ENCODE measurements at regions not wholly inside any gene's neighbourhood (a gene's known extent, or its start where the extent isn't known, plus 50 kb on each side); places are given as distances from the start of the nearest gene placed in this dataset.
"Not testable (repeated sequence)": the region's sequence is repeated elsewhere in the genome, so short reads cannot be mapped to it uniquely, and the experiment has no call there.

DNA sequence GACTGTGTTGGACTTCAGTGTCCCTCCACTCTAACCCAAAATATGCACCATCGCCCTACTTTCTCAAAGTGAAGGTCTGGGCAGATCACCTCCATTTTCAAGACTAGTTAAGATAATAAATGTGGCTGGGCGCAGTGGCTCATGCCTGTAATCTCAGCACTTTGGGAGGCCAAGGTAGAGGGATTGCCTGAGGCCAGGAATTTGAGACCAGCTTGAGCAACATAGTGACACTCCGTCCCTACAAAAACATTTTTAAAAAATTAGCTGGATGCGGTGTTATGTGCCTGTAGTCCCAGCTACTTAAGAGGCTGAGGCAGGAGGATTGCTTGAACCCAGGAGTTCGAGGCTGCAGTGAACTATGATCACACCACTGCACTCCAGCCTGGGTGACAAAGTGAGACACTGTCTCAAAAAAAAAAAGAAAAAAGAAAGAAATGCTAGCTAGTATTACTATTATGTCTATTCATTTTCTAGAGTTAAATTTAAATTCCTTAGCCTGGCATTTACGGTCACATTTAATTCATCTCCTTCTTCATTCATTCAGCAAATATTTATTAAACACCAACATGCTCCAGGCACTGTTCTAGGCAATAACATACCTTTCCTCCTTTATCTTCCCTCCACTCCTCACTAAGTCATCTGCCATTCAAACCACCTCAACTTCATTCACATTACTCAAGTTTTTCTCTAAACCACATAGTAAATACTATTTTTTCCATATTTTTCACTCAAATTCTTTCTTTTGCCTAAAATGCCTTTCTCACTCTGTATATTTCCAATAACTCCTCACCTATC lies 96.1 kb upstream of the XYLT1 start:
- no peak for DNase-seq (ENCODE audit: low read depth in 4 of 4, low spot score in 2 of 4)

DNA sequence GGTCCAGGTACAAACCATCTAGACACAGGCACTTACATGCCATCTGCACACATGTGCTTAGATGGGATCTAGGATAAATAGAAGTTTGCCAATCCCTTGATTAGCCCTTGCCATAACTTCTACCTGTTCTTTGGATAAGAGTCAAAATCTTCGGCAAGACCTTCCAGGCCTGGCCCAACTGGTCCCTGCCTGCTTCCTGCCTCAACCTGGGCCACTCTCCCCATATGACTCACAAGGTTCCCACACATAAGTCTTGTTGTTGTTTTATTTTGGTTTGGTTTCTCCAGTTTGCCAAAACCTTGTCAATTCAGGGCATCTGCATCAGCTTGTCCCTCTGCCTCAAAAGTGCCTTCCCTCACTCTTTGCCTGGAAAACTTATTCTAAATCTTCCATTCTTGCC lies 95.3 kb upstream of the XYLT1 start:
- DNase-seq (ENCODE audit: low read depth in 4 of 4, low spot score in 2 of 4), result no peak

DNA sequence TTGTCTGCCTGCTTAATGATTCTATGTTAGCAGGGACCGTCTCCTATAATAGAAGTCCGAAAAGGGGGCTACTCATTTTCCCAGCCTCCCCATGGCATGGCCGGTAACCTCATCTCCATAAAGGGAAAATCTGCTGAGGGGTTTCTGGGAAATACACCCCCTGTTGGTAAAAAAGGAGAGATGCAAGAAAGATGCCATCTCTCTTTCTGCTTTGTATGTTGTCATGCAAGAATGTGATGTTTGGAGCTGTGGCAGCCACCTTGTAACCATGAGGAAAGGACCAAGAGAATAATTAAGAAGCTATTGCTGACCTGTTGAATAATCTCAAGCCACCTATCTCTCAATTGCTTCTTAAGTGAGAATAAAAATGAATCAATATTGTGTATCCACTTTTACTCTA lies 94.8 kb upstream of the XYLT1 start:
- DNase-seq (ENCODE audit: low read depth in 4 of 4, low spot score in 2 of 4), result no peak

DNA sequence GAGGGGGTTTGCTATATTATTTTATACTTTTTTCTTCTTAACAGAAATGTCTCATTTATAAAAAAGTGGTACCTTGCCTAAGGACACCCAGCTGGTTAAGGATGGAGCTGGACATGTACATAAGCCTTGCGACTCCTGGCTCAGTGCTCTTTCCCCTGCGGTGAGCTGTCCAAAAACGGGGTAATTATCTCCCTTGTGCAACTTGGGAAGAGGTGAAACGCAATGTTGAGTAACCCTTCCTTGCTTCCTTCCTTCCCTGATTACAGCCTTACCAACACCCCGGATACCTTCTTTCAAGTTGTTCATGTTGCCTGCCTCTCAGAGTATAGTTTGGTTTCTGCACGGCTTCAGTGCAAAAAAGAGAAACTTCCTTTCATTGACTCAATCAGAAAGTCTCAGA lies 94.1 kb upstream of the XYLT1 start:
- DNase-seq (ENCODE audit: low read depth in 4 of 4, low spot score in 2 of 4), result no peak

DNA sequence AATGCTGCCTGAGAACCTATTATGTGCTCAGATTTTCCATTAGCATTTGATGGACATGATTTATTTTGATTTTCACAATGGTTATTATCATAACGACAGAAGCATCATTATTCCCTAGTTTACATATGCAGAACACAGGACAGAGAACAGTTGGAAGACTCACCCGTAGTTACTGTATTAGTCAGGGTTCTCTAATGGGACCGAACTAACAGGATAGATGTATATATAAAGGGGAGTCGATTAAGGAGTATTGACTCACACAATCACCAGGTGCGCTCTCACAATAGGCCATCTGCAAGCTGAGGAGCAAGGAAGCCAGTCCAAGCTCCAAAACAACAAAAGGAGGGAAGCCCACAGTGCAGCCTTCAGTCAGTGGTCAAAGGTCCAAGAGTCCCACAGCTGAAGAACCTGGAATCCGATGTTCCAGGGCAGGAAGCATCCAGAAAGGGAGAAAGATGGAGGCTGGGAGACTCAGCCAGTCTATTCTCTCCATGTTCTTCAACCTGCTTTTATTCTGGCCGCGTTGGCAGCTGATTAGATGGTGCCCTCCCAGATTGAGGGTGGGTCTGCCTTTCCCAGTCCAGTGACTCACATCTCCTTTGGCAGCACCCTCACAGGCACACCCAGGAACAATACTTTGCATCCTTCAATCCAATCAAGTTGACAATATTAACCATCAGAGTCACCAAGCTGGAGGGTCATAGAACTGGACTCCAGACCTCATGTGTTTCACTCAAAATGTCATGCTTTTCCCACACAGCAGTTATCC lies 92.7 kb upstream of the XYLT1 start:
- no peak for DNase-seq (ENCODE audit: low read depth in 4 of 4, low spot score in 2 of 4)

DNA sequence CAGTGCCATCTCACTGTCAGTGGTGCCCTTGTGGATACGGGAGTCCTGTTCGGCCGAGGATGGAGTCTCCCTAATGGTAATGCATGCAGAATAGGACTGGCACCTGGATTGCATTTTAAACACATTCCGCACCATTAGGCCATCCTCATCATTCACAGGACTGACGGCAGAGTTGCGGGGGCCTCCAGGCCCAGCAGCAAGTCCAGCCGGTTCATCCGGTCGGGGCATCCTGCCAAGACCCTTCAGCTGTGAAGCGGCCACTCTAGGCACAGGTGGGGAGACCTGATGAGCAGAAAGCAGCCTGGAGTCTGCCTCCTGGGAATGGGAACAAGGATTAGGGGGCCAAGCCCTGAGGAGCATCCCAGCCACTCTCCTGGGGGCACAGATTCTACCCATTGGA lies 90.3 kb upstream of the XYLT1 start:
- DNase-seq (ENCODE audit: low read depth in 4 of 4, low spot score in 2 of 4), result no peak

DNA sequence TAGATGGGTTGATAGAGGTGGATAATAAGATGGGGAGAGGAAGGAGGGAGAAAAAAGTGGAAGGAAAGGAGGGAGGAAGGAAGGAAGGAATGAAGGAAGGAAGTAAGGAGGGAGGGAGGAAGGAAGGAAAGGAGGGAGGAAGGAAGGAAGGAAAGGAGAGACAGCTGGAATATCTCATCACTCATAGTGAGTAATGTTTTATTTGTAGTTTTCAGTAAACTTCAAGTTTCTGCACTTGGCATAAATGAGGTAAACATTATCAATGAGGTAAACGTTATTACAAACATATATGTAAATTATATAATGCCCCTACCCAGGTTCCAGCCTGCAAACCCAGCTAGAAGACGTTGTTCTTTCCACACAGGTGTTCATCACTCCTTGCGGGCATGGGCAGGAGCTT lies 89.8 kb upstream of the XYLT1 start:
- no peak for DNase-seq (ENCODE audit: low read depth in 4 of 4, low spot score in 2 of 4)

DNA sequence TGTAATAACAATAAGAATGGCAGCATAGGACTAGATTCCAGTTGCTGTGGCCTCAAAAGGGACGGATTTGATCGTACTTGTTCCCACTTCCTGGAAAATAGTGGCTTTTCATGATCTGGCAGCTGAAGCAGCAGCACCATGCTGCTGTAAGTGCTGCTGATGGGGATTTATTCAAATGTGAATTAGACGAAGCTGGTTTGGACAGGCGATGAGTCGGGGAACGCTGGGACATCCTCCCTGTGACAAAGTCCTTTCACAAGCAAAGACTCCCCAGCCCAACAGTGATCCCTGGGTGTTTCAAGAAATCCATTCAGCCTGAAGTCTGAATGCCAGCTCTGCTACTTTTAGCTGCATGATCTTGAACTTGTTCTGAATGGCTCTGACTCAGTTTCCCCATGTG lies 88.6 kb upstream of the XYLT1 start:
- no peak for DNase-seq (ENCODE audit: low read depth in 4 of 4, low spot score in 2 of 4)

DNA sequence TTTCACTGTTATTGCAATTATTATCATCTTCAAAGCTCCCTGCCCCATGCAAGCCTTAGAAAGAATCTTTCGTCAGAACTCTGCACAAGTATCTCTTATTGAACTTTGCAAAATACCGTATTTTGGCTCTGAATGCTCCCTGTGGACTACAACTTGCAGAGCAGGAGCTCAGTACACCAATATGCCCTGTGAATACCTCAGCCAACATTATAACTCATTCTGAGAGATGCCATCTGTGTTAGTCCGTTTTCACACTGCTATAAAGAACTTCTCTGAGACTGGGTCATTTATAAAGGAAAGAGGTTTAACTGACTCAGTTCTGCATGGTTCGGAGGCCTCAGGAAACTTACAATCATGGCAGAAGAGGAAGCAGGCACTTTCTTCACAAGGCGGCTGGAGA lies 87.2 kb upstream of the XYLT1 start:
- no peak for DNase-seq (ENCODE audit: low read depth in 4 of 4, low spot score in 2 of 4)

DNA sequence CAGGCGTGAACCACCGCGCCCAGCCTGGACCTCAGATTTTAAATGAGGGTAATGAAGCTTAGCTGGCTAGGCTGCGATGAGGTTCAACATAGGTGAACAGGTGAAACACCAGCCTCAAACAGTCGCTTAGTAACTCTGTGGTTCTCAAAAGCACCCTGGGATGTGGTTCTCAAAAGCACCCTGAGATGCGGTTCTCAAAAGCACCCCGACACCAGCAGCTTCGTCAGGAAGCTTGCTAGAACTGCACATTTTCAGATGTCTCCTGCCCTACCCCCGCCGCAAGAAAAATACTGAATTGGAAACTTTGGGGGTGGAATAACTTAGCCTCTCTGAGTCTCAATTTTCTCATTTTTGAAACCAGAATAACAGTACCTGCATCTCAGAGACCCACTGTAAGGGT lies 86.7 kb upstream of the XYLT1 start:
- no peak for DNase-seq (ENCODE audit: low read depth in 4 of 4, low spot score in 2 of 4)

DNA sequence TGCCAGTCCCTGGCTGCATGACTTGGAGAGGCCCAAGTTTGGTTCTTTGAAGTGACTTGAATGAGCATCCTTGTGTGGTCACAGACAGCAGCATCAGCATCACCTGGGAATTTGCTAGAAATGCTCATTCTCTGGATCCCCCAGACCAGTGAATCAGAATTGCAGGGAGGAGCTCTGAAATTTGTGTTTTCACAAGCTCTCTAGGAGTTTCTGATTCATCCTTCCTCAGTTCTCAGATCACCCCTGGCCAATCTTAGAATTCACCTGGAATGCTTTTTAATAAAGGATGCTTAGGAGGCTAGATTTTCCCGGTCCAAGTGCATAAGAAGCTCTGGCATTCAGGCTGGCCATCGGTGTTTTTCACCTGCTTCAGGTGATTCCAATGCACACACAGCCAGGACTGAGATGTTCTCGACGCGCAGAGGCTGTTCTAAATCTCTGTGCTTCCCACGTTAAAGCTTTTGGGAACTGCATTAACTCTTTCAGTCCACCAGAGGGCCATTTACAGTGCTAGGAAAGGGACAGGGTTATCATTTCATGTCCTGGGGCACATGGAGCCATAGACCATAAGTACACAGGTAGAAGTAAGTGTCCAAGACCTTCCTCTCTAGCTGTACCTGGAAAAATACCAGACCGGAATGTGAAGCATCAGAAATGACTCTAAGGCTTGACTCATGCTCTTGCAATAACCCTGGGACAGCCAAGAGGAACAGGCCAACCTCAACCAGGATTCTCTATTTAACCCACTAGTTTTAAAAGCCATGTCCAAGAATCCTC lies 85.7 kb upstream of the XYLT1 start:
- DNase-seq (ENCODE audit: low read depth in 4 of 4, low spot score in 2 of 4), result no peak

DNA sequence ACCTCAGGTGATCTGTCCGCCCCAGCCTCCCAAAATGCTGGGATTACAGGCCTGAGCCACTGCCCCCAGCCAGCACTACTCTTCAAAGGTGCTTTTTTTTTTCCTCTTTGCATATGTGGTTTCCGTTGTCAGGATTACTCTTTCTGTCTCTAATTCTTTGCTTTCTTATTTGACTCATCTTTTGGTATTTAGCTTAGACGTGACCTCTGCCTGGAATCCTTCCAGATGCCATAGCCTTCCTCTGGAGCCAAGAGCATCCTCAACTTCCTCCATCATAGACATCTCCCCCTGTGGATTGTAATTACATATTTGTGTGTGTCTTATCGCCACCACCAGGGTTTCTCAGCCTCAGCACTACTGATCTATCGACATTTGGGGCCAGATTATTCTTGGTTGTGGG lies 84.4 kb upstream of the XYLT1 start:
- DNase-seq (ENCODE audit: low read depth in 4 of 4, low spot score in 2 of 4), result no peak

DNA sequence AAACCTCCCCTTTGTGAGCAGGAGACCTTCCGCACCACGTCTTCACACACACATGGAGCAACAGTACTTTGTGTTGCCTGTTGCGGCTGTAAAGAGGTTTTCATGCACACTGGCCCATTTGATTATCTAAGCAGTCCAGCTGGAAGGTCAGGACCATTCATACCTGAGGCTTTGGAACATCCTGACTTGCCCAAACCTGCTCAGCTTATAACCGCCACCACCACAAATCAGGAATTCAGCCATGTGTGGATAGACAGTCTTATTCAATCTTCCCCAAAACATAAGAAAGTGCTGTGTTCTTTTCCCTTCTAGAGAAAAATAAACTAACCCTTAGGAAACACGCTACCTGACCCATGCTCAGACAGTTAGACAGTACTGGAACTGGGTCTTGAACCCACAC lies 81.6 kb upstream of the XYLT1 start:
- DNase-seq (ENCODE audit: low read depth in 4 of 4, low spot score in 2 of 4), result no peak

DNA sequence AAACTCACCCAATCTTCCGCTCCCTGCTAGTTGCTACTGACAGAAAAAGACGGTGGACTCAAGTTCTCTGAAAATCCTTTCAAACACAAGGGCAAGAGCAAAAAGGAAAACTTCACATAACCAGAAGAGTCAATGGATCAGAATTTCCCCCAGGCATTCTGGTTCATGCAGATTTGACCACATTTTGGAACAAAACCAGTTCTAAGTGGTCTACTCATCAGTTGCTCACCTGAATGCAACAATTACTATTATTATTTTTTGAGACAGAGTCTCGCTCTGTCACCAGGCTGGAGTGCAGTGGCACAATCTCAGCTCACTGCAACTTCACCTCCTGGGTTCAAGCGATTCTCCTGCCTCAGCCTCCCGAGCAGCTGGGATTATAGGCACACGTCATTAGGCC lies 80.9 kb upstream of the XYLT1 start:
- not testable (repeated sequence) for DNase-seq (ENCODE audit: low read depth in 4 of 4, low spot score in 2 of 4)

DNA sequence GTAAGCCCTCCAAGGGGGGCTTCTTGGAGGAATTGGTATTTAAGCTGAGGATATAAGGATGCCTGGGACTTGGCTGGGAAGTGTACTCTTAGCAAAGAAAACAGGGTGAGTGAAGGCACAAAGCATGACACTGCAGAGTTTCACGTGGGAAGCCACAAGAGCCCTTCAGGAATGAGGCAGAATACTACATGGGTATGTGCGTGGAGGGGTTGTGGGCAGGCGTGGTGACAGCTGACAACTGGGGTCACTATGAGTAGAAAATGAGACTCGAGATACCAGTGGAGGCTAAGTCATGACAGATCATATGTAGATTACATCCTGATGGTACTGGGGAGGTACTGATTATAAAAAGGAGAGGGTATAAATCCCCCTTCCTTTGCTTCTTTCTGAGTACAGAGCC lies 78.1 kb upstream of the XYLT1 start:
- DNase-seq (ENCODE audit: low read depth in 4 of 4, low spot score in 2 of 4), result no peak

DNA sequence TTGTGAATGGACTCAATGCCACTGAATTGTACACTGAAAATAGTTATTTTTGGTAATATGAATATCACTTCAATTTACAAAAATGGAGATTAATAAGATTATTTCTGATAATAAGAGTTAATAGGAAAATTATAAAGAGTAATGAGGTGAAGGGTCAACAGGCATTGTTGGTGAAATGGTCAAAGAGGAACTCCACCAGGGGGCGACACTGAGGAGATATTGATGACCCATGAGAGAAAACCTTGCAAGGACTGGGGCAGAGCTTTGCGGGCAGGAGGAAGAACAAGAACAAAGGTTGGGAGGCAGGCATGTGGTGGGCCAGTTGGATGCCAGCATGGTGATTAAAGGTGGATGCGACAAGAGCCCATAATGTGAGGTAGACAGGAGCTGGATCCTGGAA lies 74.0 kb upstream of the XYLT1 start:
- DNase-seq (ENCODE audit: low read depth in 4 of 4, low spot score in 2 of 4), result no peak

DNA sequence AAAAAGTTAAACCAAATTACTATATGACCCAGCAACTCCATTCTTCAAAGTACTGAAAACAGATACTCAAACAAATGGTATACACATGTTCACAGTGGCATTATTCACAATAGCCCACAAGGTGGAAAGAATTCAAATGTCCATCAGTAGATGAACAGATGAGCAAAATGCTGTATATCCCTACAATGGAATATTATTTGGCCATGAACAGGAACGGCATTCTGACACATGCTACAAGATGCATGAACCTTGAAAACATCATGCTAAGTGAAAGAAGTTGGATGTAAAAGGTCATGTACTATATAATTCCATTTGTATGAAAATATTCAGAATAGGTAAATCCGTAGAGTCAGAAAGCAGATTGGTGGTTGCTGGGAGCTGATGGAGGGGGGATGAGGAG lies 73.5 kb upstream of the XYLT1 start:
- DNase-seq (ENCODE audit: low read depth in 4 of 4, low spot score in 2 of 4), result no peak

DNA sequence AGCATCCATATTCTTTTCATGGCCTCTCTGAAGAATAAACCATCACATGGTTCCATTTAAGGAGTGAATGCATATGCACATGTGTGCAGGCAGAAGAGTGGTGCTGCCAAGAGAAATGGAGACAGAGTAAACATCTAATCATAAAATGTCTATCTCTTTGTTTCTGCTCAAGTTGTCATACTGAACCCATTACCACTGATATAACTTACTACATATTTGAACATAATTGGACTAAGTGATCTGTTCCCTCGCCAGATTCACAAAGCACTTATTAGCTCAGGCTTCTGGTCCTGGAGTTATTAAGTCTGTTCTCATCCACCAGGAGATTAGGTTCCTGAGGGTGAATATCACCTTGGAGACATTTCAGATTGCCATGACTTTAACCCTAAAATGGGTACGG lies 72.3 kb upstream of the XYLT1 start:
- no peak for DNase-seq (ENCODE audit: low read depth in 4 of 4, low spot score in 2 of 4)

DNA sequence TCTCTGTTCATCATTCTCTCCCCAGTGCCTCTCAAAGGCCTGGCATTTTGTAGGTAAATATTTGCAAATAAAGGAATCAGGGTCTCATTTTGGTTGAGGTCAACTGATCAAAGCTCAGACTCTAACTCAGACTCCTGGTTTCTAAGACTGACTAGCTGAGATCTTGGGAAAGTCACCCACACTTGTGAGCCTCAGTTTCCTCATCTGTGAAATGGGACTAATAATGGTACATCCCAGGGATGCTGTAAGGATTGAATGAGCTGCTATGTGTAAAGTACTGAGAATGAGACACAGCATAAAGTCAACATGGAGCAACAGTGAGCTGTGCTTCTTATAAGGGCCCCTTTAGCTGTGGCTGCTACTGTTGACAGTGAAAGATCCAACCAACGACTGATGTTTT lies 70.6 kb upstream of the XYLT1 start:
- DNase-seq (ENCODE audit: low read depth in 4 of 4, low spot score in 2 of 4), result no peak

DNA sequence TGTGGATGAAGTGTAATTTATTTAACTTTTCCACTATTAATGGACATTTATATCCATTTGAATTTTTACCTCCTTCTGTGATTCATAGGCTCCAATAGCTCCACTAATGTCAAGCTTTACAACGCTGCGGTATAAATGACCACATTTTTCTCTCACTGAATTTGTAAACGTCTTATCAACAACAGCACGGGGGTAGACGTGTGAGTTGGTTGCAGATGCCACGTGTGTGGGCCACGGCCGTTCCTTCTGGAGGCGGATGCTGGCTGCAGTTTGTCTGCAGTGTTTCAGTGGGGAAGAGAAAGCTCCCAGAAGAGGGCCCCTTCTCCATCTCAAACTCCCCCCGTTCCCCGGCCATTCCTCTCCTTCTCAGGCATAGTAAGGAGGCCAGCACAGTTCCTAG lies 68.2 kb upstream of the XYLT1 start:
- no peak for DNase-seq (ENCODE audit: low read depth in 4 of 4, low spot score in 2 of 4)

DNA sequence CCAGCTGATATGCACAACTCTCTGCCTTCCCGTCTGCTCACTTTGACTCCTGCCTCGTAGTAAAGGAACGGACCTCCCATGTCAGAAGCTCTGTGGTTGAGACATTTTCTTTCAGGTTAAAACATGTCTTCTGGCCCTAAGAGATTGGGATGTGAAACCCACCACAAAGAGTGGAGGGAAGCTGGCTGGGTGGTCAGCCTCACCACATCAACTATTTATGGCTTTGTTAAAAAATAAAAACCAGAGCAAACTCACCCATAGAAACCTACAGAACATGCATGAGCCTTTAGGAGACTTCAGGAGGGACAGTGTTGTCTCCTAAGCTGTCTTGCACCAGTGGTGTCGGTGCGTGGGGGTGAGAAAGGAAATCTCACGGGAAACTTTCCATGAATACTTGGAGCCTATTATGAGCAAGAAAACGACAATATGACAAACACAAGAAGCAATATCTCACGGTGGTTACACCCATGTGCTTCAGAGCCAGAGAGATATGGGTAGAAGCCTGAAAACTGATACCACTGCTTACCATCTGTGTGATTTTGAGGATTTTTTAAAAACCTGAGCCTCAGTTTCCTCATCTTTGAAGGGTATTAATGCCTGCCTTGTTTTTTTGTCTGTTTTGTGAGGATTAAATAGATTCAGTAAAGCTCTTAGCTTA lies 61.7 kb upstream of the XYLT1 start:
- DNase-seq (ENCODE audit: low read depth in 4 of 4, low spot score in 2 of 4), result no peak
